ENCODE measurements at regions not wholly inside any gene's neighbourhood (a gene's known extent, or its start where the extent isn't known, plus 50 kb on each side); places are given as distances from the start of the nearest gene placed in this dataset.

GRCh38 chr7:31442626-31443025 is 71.3 kb upstream of the ITPRID1 start:
- Histone ChIP-seq H2AK5ac (ENCODE audit: insufficient read length, low read length) (no peak overlapping the region), H4K20me1 (ENCODE audit: control insufficient read depth, insufficient read depth, insufficient read length) (no peaks in the 10 kb centered on the region), H3K4me2 (ENCODE audit: insufficient read depth, insufficient read length, low read length) (no peak overlapping the region), H3K79me2 (ENCODE audit: insufficient read depth, low read length) (no peaks in the 10 kb centered on the region), H3K18ac (ENCODE audit: insufficient read length, low read depth, low read length) (no peak overlapping the region), H4K91ac (ENCODE audit: insufficient read length, low read depth, low read length) (no peak overlapping the region), H4K8ac (replicated peaks; ENCODE audit: insufficient read length, low read depth, low read length) (no peak overlapping the region), H2BK12ac (ENCODE audit: insufficient read length, low read depth, low read length) (no peak overlapping the region), H3K9me3 (ENCODE audit: control insufficient read depth, low read depth, low read length) (no peaks in the 10 kb centered on the region), H3K27ac (ENCODE audit: insufficient read length, low read depth, low read length) (no peak overlapping the region), H2BK20ac (ENCODE audit: low read depth, low read length, poor library complexity, severe bottlenecking) (no peak overlapping the region), H3K23ac (ENCODE audit: insufficient read length, low read depth, low read length) (no peak overlapping the region), H2BK15ac (ENCODE audit: low read depth, low read length) (no peak overlapping the region), H3K14ac (ENCODE audit: insufficient read depth, low read length) (no peak overlapping the region), H3K9ac (ENCODE audit: extremely low read depth, insufficient read length, low read length) (no peak overlapping the region), H2BK120ac (ENCODE audit: low read depth, low read length, poor library complexity, severe bottlenecking) (no peak overlapping the region), H3K4ac (ENCODE audit: low read depth, low read length) (no peak overlapping the region), H3K79me1 (ENCODE audit: insufficient read depth, low read depth, low read length, poor library complexity, severe bottlenecking) (no peaks in the 10 kb centered on the region), H3T11ph (ENCODE audit: low read length) (no peak overlapping the region), H2AFZ (ENCODE audit: low read length) (no peak overlapping the region), H3K23me2 (ENCODE audit: insufficient read length, low read depth, low read length, poor library complexity, severe bottlenecking) (no peaks in the 10 kb centered on the region), H2BK5ac (ENCODE audit: insufficient read length, low read length) (no peak overlapping the region), H4K5ac (ENCODE audit: insufficient read length, low read depth, low read length) (no peak overlapping the region), H3K56ac (ENCODE audit: insufficient read length, low read depth, low read length) (no peak overlapping the region), H3K4me1 (ENCODE audit: insufficient read depth, low read length) (peaks cover 4% of the 10 kb centered on the region; the same call in 1 of the 2 replicates), H3K27me3 (ENCODE audit: insufficient read depth, low read length) (no peaks in the 10 kb centered on the region)
- no peak overlapping the region for H3K27ac Mint-ChIP-seq
- H3K27me3 Mint-ChIP-seq (ENCODE audit: low read depth), result no peaks in the 10 kb centered on the region; the same call in 1 of the 2 replicates
- no peak for DNase-seq
- peaks cover 10 to 43% of the 10 kb centered on the region in 2 experiments for H3K4me1 Mint-ChIP-seq
- H3K9me3 Mint-ChIP-seq, result no peaks in the 10 kb centered on the region; a peak in 1 of 5 replicates
- WGBS (ENCODE audit: extremely low coverage, insufficient read length, low lambda C conversion rate), result no CpG with 5 or more reads among the region's 4 CpGs
- H3K4me3 Mint-ChIP-seq, result no peak overlapping the region
- peaks cover 0 to 7% (median 4%) of the 10 kb centered on the region in 3 experiments; a peak in 2 of 7 replicates for H3K36me3 Mint-ChIP-seq (ENCODE audit: insufficient read depth in 1 of 3, low read depth in 3 of 3)
- no peak for TF ChIP-seq CTCF (conservative IDR thresholded peaks at IDR 0.05)
